Activated CD8-positive, alpha-beta memory T cell treated with anti-CD3 and anti-CD28 coated beads, Interleukin-2, amount 10 ng/mL, durations not matched to agents 7 days and 5 days (primary cell): ENCODE measurements at regions not wholly inside any gene's neighbourhood (a gene's known extent, or its start where the extent isn't known, plus 50 kb on each side); places are given as distances from the start of the nearest gene placed in this dataset.

ENCODE experiments used
- ATAC-seq: fragments of 150-1000 bp; cut with Tn5 transposase; one replicate; pipeline ENCODE4 v1.10.0; 2021; ENCODE audit warnings: moderate library complexity
- CTCF ChIA-PET: fragments of 350-600 bp; sonication (Branson Sonifier 250); formaldehyde crosslinking; loops from one replicate; lab custom pipeline; 2021; ENCODE audit warnings: antibody characterized with exemption; lab: Charles Lee
- DNase-seq: peaks from one replicate; pipeline ENCODE4 v3.0.0-alpha.2; 2020
- H3K27ac Mint-ChIP-seq: one replicate; pipeline ENCODE4 v1.8.0; 2021; ENCODE audit warnings: mild to moderate bottlenecking, mixed read lengths
- H3K27me3 Mint-ChIP-seq: one replicate; pipeline ENCODE4 v1.8.0; 2021; ENCODE audit warnings: mixed read lengths
- H3K36me3 Mint-ChIP-seq: one replicate; pipeline ENCODE4 v1.8.0; 2021; ENCODE audit warnings: mild to moderate bottlenecking, mixed read lengths
- H3K4me1 Mint-ChIP-seq: one replicate; pipeline ENCODE4 v1.8.0; 2021; ENCODE audit warnings: mixed read lengths
- H3K4me3 Mint-ChIP-seq: one replicate; pipeline ENCODE4 v1.8.0; 2021; ENCODE audit warnings: mild to moderate bottlenecking, moderate library complexity, mixed read lengths
- H3K9me3 Mint-ChIP-seq: one replicate; pipeline ENCODE4 v1.8.0; 2022; ENCODE audit warnings: low read depth, mixed read lengths

DNA sequence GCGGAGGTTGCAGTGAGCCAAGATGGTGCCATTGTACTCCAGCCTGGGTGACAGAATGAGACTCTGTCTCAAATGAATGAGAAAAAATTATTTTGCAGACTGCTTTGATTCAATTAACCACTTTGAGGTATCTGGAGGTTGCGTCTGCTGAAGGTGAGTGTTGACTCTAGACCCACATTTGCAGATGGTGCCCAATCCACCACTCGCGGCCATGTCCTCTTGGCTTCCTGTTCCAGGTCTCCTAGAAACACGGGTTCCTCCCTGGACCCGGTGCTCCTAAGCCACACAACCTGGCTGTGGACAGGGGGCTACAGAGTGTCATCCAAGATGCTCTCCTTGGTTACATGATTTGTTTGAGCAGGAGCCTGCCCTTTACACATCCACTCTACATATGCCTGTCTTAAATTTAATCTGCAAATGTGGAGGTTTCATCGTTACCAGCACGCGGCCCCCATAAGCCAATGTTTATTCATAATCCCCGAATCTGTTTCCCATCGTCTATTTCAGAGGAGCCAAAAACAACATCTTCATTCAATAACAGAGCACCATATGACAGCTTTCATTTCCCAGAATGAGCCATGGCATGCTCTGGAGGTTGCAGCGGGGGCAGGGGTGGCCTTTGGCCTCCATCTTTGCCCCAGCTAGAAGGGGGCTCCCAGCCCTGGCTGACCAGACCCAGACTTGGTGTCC is 377.2 kb downstream of the CTTN start:
- Mint-ChIP-seq H3K4me1 (no peaks in the 10 kb centered on the region), H3K4me3 (no peak overlapping the region), H3K27me3 (no peaks in the 10 kb centered on the region), H3K9me3 (peaks cover 2% of the 10 kb centered on the region), H3K36me3 (no peaks in the 10 kb centered on the region), H3K27ac (no peak overlapping the region)
- CTCF ChIA-PET: no interaction called here
- DNase-seq: no peak
- ATAC-seq: no peak

DNA sequence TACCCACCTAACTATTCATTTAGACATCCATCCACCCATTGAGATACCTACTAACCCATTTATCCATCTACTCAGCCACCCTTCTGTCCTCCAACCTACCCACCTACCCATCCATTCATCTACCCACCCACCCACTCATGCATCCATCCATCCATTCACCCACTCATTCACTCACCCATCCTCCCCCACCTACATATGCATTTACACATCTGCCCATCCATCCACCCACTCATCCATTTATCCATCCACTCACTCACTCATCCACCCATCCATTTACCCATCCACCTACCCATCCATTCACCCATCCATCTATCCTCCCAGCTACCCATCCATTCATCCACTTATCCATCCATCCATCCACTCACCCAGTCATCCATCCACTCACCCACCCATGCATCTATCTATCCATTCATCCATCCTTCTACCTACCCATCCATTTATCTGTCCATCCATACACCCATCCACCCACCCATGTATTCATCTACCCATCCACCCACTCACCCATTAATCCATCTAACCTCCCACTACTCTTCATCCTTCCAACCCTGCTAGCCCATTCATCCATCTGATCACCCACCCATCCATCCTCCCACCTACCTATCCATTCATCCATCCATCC is 378.7 kb downstream of the CTTN start:
- Mint-ChIP-seq H3K36me3 (no peaks in the 10 kb centered on the region), H3K9me3 (peaks cover 2% of the 10 kb centered on the region), H3K27me3 (no peaks in the 10 kb centered on the region), H3K27ac (no peak overlapping the region), H3K4me3 (no peak overlapping the region), H3K4me1 (no peaks in the 10 kb centered on the region)
- DNase-seq: no peak
- no peak for ATAC-seq
- CTCF ChIA-PET: no interaction called here

DNA sequence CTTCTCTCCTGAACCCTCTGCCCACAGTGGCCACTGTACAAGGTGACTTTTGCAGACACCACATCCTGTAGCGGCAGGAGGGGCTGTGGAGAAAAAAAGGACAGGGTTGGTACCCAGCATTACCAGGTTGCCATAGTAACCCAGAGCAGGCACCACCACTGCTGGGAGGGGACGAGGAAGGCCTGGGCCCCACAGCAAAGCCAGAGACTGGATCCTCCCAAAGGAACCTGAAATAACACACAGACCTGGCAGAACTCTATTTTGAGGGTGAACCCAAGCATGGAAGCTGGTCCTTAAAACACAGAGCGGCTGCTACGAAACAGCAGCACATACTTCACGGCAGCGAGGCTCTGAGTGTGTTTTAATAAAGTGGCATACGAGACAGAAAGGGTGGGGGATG is 380.6 kb downstream of the CTTN start:
- Mint-ChIP-seq H3K4me3 (no peak overlapping the region), H3K36me3 (no peaks in the 10 kb centered on the region), H3K27ac (no peak overlapping the region), H3K9me3 (peaks cover 2% of the 10 kb centered on the region), H3K27me3 (no peaks in the 10 kb centered on the region), H3K4me1 (no peaks in the 10 kb centered on the region)
- ATAC-seq (no peak), DNase-seq (no peak)
- CTCF ChIA-PET: no interaction called here

DNA sequence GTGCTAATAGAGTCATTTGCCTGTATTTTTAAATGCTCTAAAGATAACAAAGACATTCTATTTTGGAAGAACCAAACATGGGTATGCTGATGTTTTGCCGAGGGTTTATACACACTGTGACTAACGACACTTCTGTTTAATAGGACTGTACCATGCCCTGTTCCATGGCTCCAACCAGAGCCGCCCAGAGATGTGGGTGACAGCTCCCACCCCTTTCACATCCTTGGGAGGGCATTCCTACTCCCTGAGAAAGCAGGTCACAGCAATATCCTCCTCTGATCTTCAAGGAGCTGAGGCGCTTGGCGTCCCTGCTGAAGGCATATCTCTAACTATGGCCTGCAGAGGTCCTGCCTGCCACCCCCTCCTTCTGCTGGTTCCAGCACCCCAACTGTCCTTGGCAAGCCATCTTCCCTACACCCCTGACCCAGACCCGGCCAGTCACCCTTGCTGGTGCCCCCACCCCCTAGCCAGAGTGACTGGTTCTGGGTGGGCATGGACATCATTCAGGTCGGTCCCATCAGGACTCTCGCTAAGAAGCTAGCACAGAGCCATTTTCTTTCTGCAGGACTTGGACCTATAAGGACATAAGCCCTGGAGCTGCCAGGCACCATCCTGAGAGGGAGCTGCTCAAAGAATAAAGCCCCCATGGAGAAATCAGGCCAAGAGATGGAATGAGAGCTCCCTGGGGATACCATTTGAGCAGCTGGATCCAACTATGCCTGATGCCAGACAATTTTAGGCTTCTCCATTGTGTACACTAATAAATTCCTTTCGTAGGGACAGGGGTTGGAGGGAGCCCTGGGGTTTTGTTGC is 381.3 kb downstream of the CTTN start:
- CTCF ChIA-PET: no interaction called here
- Mint-ChIP-seq H3K36me3 (no peaks in the 10 kb centered on the region), H3K9me3 (no peaks in the 10 kb centered on the region), H3K27me3 (no peaks in the 10 kb centered on the region), H3K4me1 (no peaks in the 10 kb centered on the region), H3K27ac (no peak overlapping the region), H3K4me3 (no peak overlapping the region)
- DNase-seq (no peak), ATAC-seq (no peak)

DNA sequence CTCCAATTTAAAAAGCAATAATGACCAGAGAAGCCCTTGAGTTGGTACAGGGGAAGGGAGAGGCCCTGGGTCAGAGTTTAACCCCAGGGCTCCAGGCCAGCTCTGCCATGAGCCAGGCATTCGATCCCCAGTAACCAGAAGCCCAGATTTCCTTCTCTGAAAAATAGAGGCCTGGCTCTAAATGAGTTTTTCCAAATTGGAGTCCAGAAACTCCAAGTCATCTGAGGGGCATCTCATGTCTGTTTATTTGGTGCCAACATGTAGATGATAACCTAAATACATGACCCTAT is 381.9 kb downstream of the CTTN start:
- H3K36me3 Mint-ChIP-seq: no peaks in the 10 kb centered on the region
- no peaks in the 10 kb centered on the region for H3K4me1 Mint-ChIP-seq
- CTCF ChIA-PET: no interaction called here
- DNase-seq (no peak), ATAC-seq (no peak)
- H3K27me3 Mint-ChIP-seq: no peaks in the 10 kb centered on the region
- H3K9me3 Mint-ChIP-seq: no peaks in the 10 kb centered on the region
- no peak overlapping the region for H3K4me3 Mint-ChIP-seq
- H3K27ac Mint-ChIP-seq: no peak overlapping the region

DNA sequence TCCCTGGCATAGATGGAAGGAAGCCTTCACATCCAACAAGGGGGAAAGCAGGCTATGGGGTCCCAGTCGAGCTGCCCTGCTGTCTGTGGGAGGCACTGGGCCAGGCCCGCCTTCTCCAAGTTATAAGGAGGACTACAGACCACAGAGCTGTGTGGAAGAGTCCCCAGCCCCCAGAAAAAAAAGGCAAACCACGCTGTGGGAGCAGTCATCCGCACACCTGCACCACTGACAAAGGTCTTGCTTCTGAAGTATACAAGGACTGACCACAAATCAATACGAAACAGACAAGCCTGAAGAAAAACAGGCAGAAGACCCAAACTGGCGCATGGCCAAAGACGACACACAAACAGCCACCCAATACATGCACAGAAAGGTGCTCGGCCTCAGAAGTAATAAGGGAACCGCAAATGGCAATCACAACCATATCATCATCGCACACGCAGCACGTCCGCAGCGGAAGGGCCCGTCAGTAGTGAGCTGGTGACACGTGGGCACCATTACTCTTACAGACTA is 384.1 kb downstream of the CTTN start:
- no peaks in the 10 kb centered on the region for H3K4me1 Mint-ChIP-seq
- no peak for DNase-seq
- H3K27ac Mint-ChIP-seq: no peak overlapping the region
- no peak overlapping the region for H3K4me3 Mint-ChIP-seq
- no peaks in the 10 kb centered on the region for H3K27me3 Mint-ChIP-seq
- no peaks in the 10 kb centered on the region for H3K9me3 Mint-ChIP-seq
- no peak for ATAC-seq
- CTCF ChIA-PET: no interaction called here
- no peaks in the 10 kb centered on the region for H3K36me3 Mint-ChIP-seq

DNA sequence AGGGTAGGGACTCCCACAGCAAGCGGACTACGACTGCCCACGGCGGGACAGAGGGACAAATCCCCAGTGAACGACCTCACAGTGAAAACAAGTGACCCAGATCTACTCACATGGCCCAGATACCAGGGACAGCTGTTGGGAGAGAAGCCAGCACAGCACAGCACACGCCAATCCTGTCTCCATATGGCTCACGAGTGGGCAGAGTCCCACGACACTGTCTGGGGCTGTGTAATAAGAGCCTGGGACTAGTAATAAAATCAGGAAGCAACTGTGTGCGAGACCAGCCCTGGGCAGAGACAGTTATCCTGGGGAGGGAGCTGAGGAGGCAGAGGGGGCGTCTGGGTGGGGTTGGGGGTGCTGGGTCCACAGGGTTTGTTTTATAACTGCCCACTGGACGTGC is 385.0 kb downstream of the CTTN start:
- Mint-ChIP-seq H3K27me3 (no peaks in the 10 kb centered on the region), H3K4me3 (no peak overlapping the region), H3K9me3 (no peaks in the 10 kb centered on the region), H3K27ac (no peak overlapping the region), H3K36me3 (no peaks in the 10 kb centered on the region), H3K4me1 (no peaks in the 10 kb centered on the region)
- ATAC-seq (no peak), DNase-seq (no peak)
- CTCF ChIA-PET: no interaction called here

DNA sequence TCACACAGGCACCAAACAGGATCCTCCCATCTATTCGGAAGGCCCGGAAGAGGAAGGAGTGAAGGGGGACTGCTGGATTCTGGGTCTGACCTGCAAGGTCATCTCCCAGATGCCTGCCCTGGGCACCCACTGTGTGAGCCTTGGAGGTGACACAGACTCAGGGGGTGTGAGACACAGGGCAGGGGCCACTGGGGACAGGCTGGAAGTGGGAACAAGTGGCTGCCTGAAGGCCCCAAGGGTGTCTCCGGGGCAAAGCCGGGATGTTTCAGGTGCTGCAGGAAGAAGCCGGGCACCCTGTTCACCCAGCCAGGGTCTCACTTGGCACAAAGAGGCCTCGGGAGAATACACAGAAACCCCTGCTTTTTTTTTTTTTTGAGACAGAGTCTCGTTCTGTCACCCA is 385.5 kb downstream of the CTTN start:
- Mint-ChIP-seq H3K36me3 (no peaks in the 10 kb centered on the region), H3K4me3 (no peak overlapping the region), H3K4me1 (no peaks in the 10 kb centered on the region), H3K9me3 (no peaks in the 10 kb centered on the region), H3K27ac (no peak overlapping the region), H3K27me3 (no peaks in the 10 kb centered on the region)
- DNase-seq: no peak
- CTCF ChIA-PET: no interaction called here
- no peak for ATAC-seq

DNA sequence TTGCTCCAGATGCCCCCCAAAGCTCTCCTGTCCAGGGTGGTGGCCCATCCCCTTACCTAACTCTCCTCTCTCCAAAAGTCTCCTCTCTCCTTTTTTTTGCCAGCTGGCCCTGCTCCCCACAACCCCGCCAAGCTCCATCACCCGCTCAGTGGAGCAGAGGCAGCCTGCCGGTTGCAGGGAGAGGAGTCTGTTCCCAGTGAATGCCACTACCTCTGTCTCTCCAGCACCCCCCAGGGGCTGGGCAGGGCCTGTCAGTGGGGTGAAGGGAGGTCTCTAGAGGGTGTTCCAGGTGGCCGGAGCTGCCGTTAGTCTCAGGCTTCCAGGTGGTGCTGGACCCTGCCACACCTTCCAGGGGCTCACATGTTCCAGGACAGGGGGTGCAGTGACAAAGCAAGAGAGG is 387.0 kb downstream of the CTTN start:
- ATAC-seq (no peak), DNase-seq (no peak)
- CTCF ChIA-PET: no interaction called here
- no peaks in the 10 kb centered on the region for H3K4me1 Mint-ChIP-seq
- H3K27ac Mint-ChIP-seq: no peak overlapping the region
- no peaks in the 10 kb centered on the region for H3K36me3 Mint-ChIP-seq
- no peaks in the 10 kb centered on the region for H3K9me3 Mint-ChIP-seq
- no peak overlapping the region for H3K4me3 Mint-ChIP-seq
- H3K27me3 Mint-ChIP-seq: no peaks in the 10 kb centered on the region

DNA sequence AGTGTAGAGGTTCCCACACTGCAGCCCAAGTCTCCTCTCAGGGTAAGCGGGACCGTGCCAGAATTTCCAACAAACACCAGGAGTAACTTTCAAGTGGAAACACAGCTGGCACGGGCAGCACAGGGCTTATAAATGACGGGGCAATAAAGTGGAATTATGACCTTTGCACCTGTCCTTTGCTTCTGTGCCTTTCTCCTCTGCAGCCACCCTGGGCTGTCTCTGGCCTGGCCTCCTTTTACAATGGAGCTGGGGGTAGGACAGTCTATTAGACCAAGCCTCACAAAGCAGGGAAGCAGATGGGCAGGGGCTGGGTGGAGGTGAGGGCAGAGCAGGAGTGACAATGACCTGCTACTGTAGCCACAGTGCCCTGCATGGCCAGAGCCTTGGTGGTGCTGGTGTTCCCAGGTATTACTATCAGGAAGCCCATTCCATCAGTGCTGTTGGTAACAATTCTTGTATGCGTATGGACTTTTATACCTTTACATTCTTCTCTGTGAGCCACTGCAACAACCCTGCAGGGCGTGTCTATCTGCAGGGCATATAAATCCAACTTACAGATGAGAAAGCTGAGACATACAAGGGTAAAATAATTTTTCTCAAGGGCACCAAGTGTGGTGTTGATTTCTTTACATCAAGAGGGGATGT is 387.8 kb downstream of the CTTN start:
- no peaks in the 10 kb centered on the region for H3K36me3 Mint-ChIP-seq

DNA sequence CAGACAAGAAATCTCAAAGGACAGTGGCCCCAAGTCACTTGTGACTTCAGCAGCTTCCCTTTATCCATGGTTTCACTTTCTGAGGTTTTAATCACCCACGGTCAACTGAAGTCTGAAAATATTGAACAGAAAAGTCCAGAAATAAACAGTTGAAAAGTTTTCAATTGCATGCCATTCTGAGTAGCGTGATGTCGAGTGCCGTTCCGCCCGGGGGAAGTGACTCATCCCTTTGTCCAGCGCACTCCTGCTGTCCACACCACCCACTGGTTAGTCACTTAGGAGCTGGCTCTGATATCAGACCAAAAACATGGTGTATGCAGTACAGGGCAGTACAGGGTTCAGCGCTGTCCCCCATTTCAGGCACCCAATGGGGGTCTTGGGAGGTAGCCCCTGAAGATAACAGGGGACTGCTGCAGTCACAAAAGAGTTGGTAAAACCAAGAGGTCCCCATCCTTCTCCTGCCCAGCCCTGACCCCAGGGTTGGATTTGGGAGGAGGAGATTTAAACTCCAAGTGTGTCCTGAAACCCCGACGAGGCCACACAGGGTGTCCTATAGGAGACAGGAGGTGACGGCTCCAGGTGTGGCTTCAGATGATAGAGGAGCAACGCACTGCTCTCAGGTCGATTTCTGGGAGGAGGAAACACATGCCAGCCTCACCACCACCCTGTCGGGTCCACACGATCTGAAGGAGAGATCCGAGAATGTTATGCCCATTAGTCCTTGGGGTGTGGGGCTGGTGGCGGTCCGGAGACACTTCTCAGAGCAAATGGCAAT is 390.1 kb downstream of the CTTN start:
- no peaks in the 10 kb centered on the region for H3K36me3 Mint-ChIP-seq
- no peak for DNase-seq
- no peaks in the 10 kb centered on the region for H3K27me3 Mint-ChIP-seq
- H3K9me3 Mint-ChIP-seq: peaks cover 6% of the 10 kb centered on the region
- no peak for ATAC-seq
- H3K4me1 Mint-ChIP-seq: no peaks in the 10 kb centered on the region
- CTCF ChIA-PET: interaction anchor here (0.6 kb wide), 1 partner anchor 933 kb away, joined by 3 read pairs; no protein-coding TSS in a partner anchor
- H3K27ac Mint-ChIP-seq: no peak overlapping the region
- no peak overlapping the region for H3K4me3 Mint-ChIP-seq

More for the DNA sequence above, 387.8 kb downstream of the CTTN start:
- H3K4me3 Mint-ChIP-seq: no peak overlapping the region
- CTCF ChIA-PET: no interaction called here
- H3K27me3 Mint-ChIP-seq: no peaks in the 10 kb centered on the region
- no peaks in the 10 kb centered on the region for H3K9me3 Mint-ChIP-seq
- no peaks in the 10 kb centered on the region for H3K4me1 Mint-ChIP-seq
- no peak overlapping the region for H3K27ac Mint-ChIP-seq
- ATAC-seq: no peak
- no peak for DNase-seq

DNA sequence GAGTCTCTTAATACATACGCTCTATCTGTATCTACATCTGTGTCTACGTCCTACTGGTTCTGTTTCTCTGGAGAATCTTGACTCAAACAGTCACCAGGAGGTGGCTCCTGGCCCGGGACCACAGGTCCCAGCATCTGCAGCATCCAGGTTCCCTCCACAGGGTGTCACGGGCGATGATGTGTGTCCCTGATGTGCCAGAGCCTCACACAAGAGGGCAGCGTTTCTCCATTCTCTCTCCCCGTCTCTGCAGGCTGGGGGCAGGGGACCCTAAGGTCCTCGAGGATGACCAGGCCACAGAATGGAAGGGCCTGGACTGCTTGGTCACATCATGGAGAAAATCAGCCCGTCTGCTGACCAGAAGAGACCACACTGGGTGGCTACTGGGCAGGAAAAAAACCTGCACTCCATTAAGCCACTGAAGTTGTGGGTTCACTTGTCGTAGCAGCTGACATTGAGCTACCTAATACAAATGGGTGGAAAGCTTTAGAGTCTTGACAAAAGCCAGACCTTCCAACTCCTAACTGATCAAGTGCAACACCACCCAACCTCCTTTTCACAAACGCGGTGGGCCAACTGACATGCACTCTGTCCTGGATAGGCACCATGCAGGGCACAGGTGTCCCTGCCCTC is 392.5 kb downstream of the CTTN start:
- CTCF ChIA-PET: no interaction called here
- ATAC-seq: no peak
- Mint-ChIP-seq H3K36me3 (no peaks in the 10 kb centered on the region), H3K9me3 (peaks cover 15% of the 10 kb centered on the region), H3K4me3 (no peak overlapping the region), H3K27me3 (no peaks in the 10 kb centered on the region), H3K4me1 (no peaks in the 10 kb centered on the region), H3K27ac (no peak overlapping the region)
- DNase-seq: no peak
